Liver (tissue), 8 donors: ENCODE measurements at regions not wholly inside any gene's neighbourhood (a gene's known extent, or its start where the extent isn't known, plus 50 kb on each side); places are given as distances from the start of the nearest gene placed in this dataset.

Experiments
- DNase-seq: peaks from one replicate; pipeline ENCODE4 v3.0.0-alpha.2; 2017; ENCODE audit warnings: low spot score
- H3K27ac ChIP-seq, 2 donors: one replicate each; pipeline ENCODE4 v1.7.0; 2013; ENCODE audit warnings: inconsistent platforms in 2 of 2, low read length in 2 of 2, control low read depth in 1 of 2, low read depth in 1 of 2, mild to moderate bottlenecking in 1 of 2
- H3K27me3 ChIP-seq, 4 donors: one replicate each; pipeline versions ENCODE4 v1.6.1 to v1.7.0; 2013; ENCODE audit warnings: low read length in 3 of 4, inconsistent platforms in 1 of 4, mild to moderate bottlenecking in 1 of 4, moderate library complexity in 1 of 4; ENCODE audit not compliant: control insufficient read depth in 4 of 4, insufficient read depth in 4 of 4
- H3K36me3 ChIP-seq, 4 donors: one replicate each; pipeline versions ENCODE4 v1.6.1 to v1.7.0; 2013; ENCODE audit warnings: low read length in 3 of 4, mild to moderate bottlenecking in 3 of 4, low read depth in 1 of 4, moderate library complexity in 1 of 4; ENCODE audit not compliant: control insufficient read depth in 4 of 4, insufficient read depth in 3 of 4
- H3K4me1 ChIP-seq, 4 donors: one replicate each; pipeline versions ENCODE4 v1.6.1 to v1.7.0; 2013; ENCODE audit warnings: low read length in 3 of 4, mild to moderate bottlenecking in 3 of 4, moderate library complexity in 1 of 4; ENCODE audit not compliant: control insufficient read depth in 4 of 4, insufficient read depth in 4 of 4
- H3K4me3 ChIP-seq, 3 donors: one replicate each; pipeline versions ENCODE4 v1.6.1 to v1.7.0; 2013; ENCODE audit warnings: low read length in 3 of 3, control low read depth in 1 of 3, low read depth in 1 of 3, mild to moderate bottlenecking in 1 of 3
- H3K9ac ChIP-seq, 2 donors: one replicate each; pipeline ENCODE4 v1.7.0; 2013; ENCODE audit warnings: low read length in 2 of 2, mild to moderate bottlenecking in 2 of 2, moderate library complexity in 2 of 2, control low read depth in 1 of 2, low read depth in 1 of 2
- H3K9me3 ChIP-seq, 4 donors: one replicate each; pipeline versions ENCODE4 v1.6.1 to v1.7.0; 2013; ENCODE audit warnings: low read length in 3 of 4; ENCODE audit not compliant: control insufficient read depth in 4 of 4
- ATF3 ChIP-seq: IDR thresholded peaks from 2 replicates; pipeline ENCODE4 v1.6.1; 2016; ENCODE audit warnings: antibody characterized with exemption
- EGR1 ChIP-seq, 2 donors: IDR thresholded peaks; 2 replicates each; pipeline ENCODE4 v1.6.1; 2016 to 2018; ENCODE audit warnings: antibody characterized with exemption in 2 of 2, low read depth in 2 of 2
- FOXA1 ChIP-seq: IDR thresholded peaks from 2 replicates; pipeline ENCODE4 v1.6.1; 2016; ENCODE audit warnings: antibody characterized with exemption
- FOXA2 ChIP-seq: IDR thresholded peaks from 2 replicates; pipeline ENCODE4 v1.6.1; 2016; ENCODE audit warnings: antibody characterized with exemption
- GABPA ChIP-seq, 2 donors: IDR thresholded peaks in 1 of 2; conservative IDR thresholded peaks in 1 of 2; 2 replicates each; pipeline ENCODE4 v1.6.1; 2016; ENCODE audit warnings: antibody characterized with exemption in 2 of 2, mild to moderate bottlenecking in 1 of 2, moderate library complexity in 1 of 2
- HNF4A ChIP-seq, 2 donors: conservative IDR thresholded peaks; 2 replicates each; pipeline ENCODE4 v1.6.1; 2016; ENCODE audit warnings: antibody characterized with exemption in 2 of 2, mild to moderate bottlenecking in 2 of 2
- HNF4G ChIP-seq: IDR thresholded peaks from 2 replicates; pipeline ENCODE4 v1.6.1; 2016; ENCODE audit warnings: antibody characterized with exemption
- JUND ChIP-seq, 2 donors: IDR thresholded peaks; 2 replicates each; pipeline ENCODE4 v1.6.1; 2016; ENCODE audit warnings: antibody characterized with exemption in 2 of 2
- NR2F2 ChIP-seq: IDR thresholded peaks from 2 replicates; pipeline ENCODE4 v1.6.1; 2016; ENCODE audit warnings: antibody characterized with exemption
- RAD21 ChIP-seq, 2 donors: IDR thresholded peaks; 2 replicates each; pipeline ENCODE4 v1.6.1; 2016; ENCODE audit warnings: antibody characterized with exemption in 2 of 2, mild to moderate bottlenecking in 2 of 2
- REST ChIP-seq: IDR thresholded peaks from 2 replicates; pipeline ENCODE4 v1.6.1; 2016; ENCODE audit warnings: antibody characterized with exemption, mild to moderate bottlenecking
- SP1 ChIP-seq: IDR thresholded peaks from 2 replicates; pipeline ENCODE4 v1.6.1; 2018; ENCODE audit warnings: antibody characterized with exemption, mild to moderate bottlenecking
- TAF1 ChIP-seq: conservative IDR thresholded peaks from 2 replicates; pipeline ENCODE4 v1.6.1; 2016; ENCODE audit warnings: antibody characterized with exemption, mild to moderate bottlenecking
- YY1 ChIP-seq: IDR thresholded peaks from 2 replicates; pipeline ENCODE4 v1.6.1; 2016; ENCODE audit warnings: antibody characterized with exemption, mild to moderate bottlenecking
- WGBS: extraction: QIAGEN DNeasy Blood & Tissue Kit; methylation state at CpG from one replicate; pipeline ENCODE4 v1.1.7; 2013; 5-methylcytosine and 5-hydroxymethylcytosine counted together
- TF ChIP-seq, protein P1 (sequence below): fragments of 150-350 bp; IDR thresholded peaks from 2 replicates; pipeline ENCODE4 v1.5.1; 2017; ENCODE audit warnings: improper control_type of control experiment, low read depth, low read length; ENCODE audit not compliant: missing input control
- TF ChIP-seq, protein P2 (sequence below): IDR thresholded peaks from 2 replicates; pipeline ENCODE4 v1.6.1; 2016; ENCODE audit warnings: antibody characterized with exemption
- TF ChIP-seq, protein P3 (sequence below): IDR thresholded peaks from 2 replicates; pipeline ENCODE4 v1.6.1; 2016; ENCODE audit warnings: antibody characterized with exemption
- donor health status: healthy.
- donor health status: healthy.
- donor health status: healthy.
- donor health status: healthy.
- donor health status: healthy.

- Histone ChIP-seq H3K4me1 (no peaks in the 10 kb centered on the region), H3K27ac (no peak overlapping the region), H3K27me3 (peaks cover 0 to 2% (median 0%) of the 10 kb centered on the region in 4 donors), H3K36me3 (no peaks in the 10 kb centered on the region), H3K9me3 (no peaks in the 10 kb centered on the region), H3K4me3 (no peak overlapping the region), H3K9ac (no peak overlapping the region)
- WGBS: 68% methylated on average over 7 of the region's 7 CpGs
- DNase-seq: no peak
- TF ChIP-seq, protein P1, sequence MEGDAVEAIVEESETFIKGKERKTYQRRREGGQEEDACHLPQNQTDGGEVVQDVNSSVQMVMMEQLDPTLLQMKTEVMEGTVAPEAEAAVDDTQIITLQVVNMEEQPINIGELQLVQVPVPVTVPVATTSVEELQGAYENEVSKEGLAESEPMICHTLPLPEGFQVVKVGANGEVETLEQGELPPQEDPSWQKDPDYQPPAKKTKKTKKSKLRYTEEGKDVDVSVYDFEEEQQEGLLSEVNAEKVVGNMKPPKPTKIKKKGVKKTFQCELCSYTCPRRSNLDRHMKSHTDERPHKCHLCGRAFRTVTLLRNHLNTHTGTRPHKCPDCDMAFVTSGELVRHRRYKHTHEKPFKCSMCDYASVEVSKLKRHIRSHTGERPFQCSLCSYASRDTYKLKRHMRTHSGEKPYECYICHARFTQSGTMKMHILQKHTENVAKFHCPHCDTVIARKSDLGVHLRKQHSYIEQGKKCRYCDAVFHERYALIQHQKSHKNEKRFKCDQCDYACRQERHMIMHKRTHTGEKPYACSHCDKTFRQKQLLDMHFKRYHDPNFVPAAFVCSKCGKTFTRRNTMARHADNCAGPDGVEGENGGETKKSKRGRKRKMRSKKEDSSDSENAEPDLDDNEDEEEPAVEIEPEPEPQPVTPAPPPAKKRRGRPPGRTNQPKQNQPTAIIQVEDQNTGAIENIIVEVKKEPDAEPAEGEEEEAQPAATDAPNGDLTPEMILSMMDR: peak; percentile 7
- no peak for TF ChIP-seq NR2F2
These were observed 227.9 kb upstream of the PRSS58 start for GRCh38 chr7:142485617-142486226.

DNA sequence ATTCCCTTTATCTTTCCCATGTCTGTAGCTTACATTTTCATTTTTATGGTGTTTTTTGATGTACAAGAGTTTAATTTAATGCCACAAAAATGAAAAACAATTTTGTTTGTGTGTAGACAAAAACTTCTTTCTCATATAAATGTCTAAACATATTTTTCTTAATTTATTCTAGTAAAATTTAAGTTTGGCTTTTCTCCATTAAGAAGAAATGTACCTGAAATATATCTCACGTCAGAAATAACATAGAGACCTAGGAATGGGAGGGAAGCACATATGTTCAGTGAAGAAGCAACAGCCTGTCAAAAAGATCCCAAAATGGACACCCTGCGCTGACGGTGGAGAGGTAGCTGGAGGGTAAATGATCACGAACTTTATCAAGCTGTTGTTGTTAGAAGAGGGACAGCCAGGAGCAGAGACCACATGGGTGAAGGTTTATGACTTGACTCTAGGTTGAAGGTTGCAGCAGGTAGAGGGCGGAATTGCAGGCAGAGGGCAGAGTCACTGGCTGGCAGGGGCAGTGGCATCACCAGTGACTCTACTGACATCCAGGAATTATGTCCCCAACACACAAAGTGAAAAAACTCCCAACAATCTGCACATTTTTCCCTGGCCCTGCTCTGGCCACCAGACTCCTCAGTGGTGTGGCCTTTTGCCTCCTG, 225.9 kb upstream of the PRSS58 start:
- H3K9ac ChIP-seq: no peak overlapping the region

More for the DNA sequence above, 225.9 kb upstream of the PRSS58 start:
- Histone ChIP-seq H3K4me3 (no peak overlapping the region), H3K27me3 (peaks cover 0 to 2% (median 0%) of the 10 kb centered on the region in 4 donors), H3K9me3 (no peaks in the 10 kb centered on the region), H3K4me1 (no peaks in the 10 kb centered on the region), H3K36me3 (no peaks in the 10 kb centered on the region), H3K27ac (no peak overlapping the region)
- DNase-seq: no peak
- no peak for TF ChIP-seq JUND (IDR thresholded peaks at IDR 0.05)
- no peak for TF ChIP-seq SP1
- TF ChIP-seq HNF4G: no peak
- TF ChIP-seq, protein P2, sequence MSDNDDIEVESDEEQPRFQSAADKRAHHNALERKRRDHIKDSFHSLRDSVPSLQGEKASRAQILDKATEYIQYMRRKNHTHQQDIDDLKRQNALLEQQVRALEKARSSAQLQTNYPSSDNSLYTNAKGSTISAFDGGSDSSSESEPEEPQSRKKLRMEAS: no peak
- TF ChIP-seq TAF1: no peak
- TF ChIP-seq, protein P1: no peak
- TF ChIP-seq HNF4A (conservative IDR thresholded peaks at IDR 0.05): no peak
- TF ChIP-seq FOXA2: no peak
- no peak for TF ChIP-seq RAD21 (IDR thresholded peaks at IDR 0.05)
- TF ChIP-seq NR2F2: no peak
- TF ChIP-seq, protein P3, sequence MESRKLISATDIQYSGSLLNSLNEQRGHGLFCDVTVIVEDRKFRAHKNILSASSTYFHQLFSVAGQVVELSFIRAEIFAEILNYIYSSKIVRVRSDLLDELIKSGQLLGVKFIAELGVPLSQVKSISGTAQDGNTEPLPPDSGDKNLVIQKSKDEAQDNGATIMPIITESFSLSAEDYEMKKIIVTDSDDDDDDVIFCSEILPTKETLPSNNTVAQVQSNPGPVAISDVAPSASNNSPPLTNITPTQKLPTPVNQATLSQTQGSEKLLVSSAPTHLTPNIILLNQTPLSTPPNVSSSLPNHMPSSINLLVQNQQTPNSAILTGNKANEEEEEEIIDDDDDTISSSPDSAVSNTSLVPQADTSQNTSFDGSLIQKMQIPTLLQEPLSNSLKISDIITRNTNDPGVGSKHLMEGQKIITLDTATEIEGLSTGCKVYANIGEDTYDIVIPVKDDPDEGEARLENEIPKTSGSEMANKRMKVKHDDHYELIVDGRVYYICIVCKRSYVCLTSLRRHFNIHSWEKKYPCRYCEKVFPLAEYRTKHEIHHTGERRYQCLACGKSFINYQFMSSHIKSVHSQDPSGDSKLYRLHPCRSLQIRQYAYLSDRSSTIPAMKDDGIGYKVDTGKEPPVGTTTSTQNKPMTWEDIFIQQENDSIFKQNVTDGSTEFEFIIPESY: no peak
- TF ChIP-seq GABPA (IDR thresholded peaks at IDR 0.05 in 1 of 2, conservative IDR thresholded peaks at IDR 0.05 in 1 of 2): no peak
- TF ChIP-seq ATF3: no peak
- no peak for TF ChIP-seq YY1
- TF ChIP-seq FOXA1: no peak
- no peak for TF ChIP-seq REST
- no peak for TF ChIP-seq EGR1 (IDR thresholded peaks at IDR 0.05; ENCODE audit: low read depth in 2 of 2)
- 62% methylated on average over 5 of the region's 5 CpGs for WGBS
